Right lobe of liver (tissue), 4 donors: ENCODE measurements at regions not wholly inside any gene's neighbourhood (a gene's known extent, or its start where the extent isn't known, plus 50 kb on each side); places are given as distances from the start of the nearest gene placed in this dataset.

Experiments used
- CTCF ChIP-seq, 4 donors: fragments of 200-600 bp in 3 of 4; fragments of 450-650 bp in 1 of 4; IDR thresholded peaks; one replicate each; pipeline versions ENCODE4 v1.5.1 to v1.8.0; 2016 to 2022; ENCODE audit warnings: antibody characterized with exemption in 4 of 4, mild to moderate bottlenecking in 2 of 4
- POLR2A ChIP-seq: fragments of 450-650 bp; IDR thresholded peaks from one replicate; pipeline ENCODE4 v1.6.1; 2017; ENCODE audit warnings: antibody characterized with exemption, mild to moderate bottlenecking
- donor health status: DM: no; HTN: no; CAD: no.
- donor health status: DM: no; HTN: no; CAD: no.
- donor health status: DM: no; HTN: yes; CAD: no.

- TF ChIP-seq POLR2A (no peak), CTCF (IDR thresholded peaks at IDR 0.05) (no peak)
These were observed 65.1 kb downstream of the IGLL5 start for GRCh38 chr22:22952531-22953280.
